ENCODE measurements at regions not wholly inside any gene's neighbourhood (a gene's known extent, or its start where the extent isn't known, plus 50 kb on each side); places are given as distances from the start of the nearest gene placed in this dataset.
"Not testable (repeated sequence)": the region's sequence is repeated elsewhere in the genome, so short reads cannot be mapped to it uniquely, and the experiment has no call there.

DNA sequence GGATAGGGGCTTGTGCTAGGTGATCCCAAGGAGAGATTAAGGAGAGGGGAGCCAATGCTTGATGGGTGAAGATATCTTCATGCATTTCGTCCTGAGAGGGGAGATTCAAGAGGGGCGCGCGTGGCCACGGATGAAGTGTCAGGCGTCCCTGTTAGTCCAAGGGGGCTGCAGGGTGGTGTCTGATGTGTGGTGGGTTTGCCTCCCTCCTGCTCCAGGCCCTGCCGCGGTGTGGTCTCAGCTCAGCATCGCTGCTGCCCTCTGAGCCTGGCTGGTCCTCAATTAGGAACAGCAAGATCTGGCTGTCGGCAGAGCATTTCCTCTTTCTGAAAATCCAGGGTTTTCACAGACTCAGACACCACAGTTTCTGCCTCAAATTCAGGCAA is 318.0 kb downstream of the THBS2 start:
- Histone ChIP-seq H3K9me3 (no peaks in the 10 kb centered on the region), H3K36me3 (no peaks in the 10 kb centered on the region), H3K4me3 (ENCODE audit: low read depth in 1 of 2, low read length in 1 of 2) (no peak overlapping the region), H3K27me3 (peaks cover 28% of the 10 kb centered on the region), H3K4me1 (ENCODE audit: control insufficient read depth in 1 of 2, insufficient read depth in 1 of 2, low read depth in 1 of 2, low read length in 1 of 2) (no peaks in the 10 kb centered on the region), H3K27ac (no peak overlapping the region)
- TF ChIP-seq, protein P1, sequence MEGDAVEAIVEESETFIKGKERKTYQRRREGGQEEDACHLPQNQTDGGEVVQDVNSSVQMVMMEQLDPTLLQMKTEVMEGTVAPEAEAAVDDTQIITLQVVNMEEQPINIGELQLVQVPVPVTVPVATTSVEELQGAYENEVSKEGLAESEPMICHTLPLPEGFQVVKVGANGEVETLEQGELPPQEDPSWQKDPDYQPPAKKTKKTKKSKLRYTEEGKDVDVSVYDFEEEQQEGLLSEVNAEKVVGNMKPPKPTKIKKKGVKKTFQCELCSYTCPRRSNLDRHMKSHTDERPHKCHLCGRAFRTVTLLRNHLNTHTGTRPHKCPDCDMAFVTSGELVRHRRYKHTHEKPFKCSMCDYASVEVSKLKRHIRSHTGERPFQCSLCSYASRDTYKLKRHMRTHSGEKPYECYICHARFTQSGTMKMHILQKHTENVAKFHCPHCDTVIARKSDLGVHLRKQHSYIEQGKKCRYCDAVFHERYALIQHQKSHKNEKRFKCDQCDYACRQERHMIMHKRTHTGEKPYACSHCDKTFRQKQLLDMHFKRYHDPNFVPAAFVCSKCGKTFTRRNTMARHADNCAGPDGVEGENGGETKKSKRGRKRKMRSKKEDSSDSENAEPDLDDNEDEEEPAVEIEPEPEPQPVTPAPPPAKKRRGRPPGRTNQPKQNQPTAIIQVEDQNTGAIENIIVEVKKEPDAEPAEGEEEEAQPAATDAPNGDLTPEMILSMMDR (IDR thresholded peaks at IDR 0.05) = no peak

DNA sequence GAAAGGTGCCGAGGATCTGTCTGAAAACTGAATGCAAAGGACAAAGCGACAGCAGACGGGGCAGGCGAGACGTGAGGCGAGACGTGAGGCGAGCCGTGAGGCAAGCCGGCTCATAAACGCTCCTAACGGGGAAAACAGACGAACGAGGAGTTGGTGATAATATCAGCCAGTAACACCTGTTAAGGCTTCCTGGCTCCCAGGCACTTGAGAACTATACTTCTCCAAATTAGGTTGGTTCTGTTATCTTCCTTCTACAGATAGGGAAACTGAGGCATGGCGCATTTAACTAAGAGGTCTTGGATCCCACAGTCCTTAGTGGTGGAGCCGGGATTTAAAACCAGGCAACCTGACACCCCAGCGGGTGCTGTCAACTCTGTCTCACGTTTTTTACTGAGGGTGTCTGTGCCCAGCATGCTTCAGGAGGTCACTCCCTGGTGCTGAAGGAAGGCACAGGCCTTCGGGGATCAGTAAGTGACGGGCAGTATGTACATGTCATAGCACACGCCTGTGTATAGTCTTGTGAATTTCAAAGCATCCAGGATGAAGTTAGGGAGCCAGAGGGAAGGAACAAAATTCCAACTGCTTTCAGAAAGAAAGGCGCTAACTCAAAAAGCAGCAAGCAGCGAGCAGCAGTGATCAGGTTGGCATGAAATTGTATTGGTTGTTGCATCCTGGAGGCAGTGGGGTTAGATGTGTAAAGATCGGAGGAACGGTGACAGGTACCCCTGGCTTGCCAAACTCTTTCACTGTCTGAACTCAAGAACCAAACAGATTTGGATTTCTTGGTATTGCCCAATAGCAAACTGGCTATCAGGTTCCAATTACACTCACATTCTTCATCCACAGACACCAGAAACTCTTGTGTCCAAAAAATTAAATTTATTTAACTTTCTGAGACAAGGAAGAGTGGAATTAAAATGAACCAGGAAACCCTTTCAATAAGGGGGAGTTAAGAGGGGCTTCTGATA is 318.7 kb downstream of the THBS2 start:
- no peaks in the 10 kb centered on the region for H3K36me3 ChIP-seq
- H3K27me3 ChIP-seq = peaks cover 28% of the 10 kb centered on the region
- TF ChIP-seq, protein P1 (IDR thresholded peaks at IDR 0.05) = no peak
- no peak overlapping the region for H3K4me3 ChIP-seq (ENCODE audit: low read depth in 1 of 2, low read length in 1 of 2)
- no peak overlapping the region for H3K27ac ChIP-seq
- no peaks in the 10 kb centered on the region for H3K9me3 ChIP-seq
- no peaks in the 10 kb centered on the region for H3K4me1 ChIP-seq (ENCODE audit: control insufficient read depth in 1 of 2, insufficient read depth in 1 of 2, low read depth in 1 of 2, low read length in 1 of 2)

DNA sequence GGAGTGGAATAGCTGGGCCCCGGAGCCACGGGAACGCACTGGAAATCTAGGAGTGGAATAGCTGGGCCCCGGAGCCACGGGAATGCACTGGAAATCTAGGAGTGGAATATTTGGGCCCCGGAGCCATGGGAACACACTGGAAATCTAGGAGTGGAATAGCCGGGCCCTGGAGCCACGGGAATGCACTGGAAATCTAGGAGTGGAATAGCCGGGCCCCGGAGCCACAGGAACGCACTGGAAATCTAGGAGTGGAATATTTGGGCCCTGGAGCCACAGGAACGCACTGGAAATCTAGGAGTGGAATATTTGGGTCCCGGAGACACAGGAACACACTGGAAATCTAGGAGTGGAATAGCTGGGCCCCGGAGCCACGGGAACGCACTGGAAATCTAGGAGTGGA is 321.5 kb downstream of the THBS2 start:
- H3K9me3 ChIP-seq; H3K27ac ChIP-seq; H3K36me3 ChIP-seq; H3K4me1 ChIP-seq (ENCODE audit: control insufficient read depth in 1 of 2, insufficient read depth in 1 of 2, low read depth in 1 of 2, low read length in 1 of 2); H3K4me3 ChIP-seq (ENCODE audit: low read depth in 1 of 2, low read length in 1 of 2): not testable (repeated sequence)
- peaks cover 25% of the 10 kb centered on the region for H3K27me3 ChIP-seq

DNA sequence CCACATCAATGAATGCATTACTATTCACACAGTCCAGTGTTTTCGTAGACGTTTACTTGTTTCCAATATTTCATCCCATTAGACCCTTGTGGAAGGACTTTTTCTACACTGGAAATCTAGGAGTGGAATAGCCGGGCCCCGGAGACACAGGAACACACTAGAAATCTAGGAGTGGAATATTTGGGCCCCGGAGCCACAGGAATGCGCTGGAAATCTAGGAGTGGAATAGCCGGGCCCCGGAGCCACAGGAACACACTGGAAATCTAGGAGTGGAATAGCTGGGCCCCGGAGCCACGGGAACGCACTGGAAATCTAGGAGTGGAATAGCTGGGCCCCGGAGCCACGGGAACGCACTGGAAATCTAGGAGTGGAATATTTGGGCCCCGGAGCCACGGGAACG is 322.6 kb downstream of the THBS2 start:
- peaks cover 24% of the 10 kb centered on the region for H3K27me3 ChIP-seq
- not testable (repeated sequence) for H3K9me3 ChIP-seq; H3K36me3 ChIP-seq; H3K27ac ChIP-seq; H3K4me1 ChIP-seq (ENCODE audit: control insufficient read depth in 1 of 2, insufficient read depth in 1 of 2, low read depth in 1 of 2, low read length in 1 of 2); H3K4me3 ChIP-seq (ENCODE audit: low read depth in 1 of 2, low read length in 1 of 2)

DNA sequence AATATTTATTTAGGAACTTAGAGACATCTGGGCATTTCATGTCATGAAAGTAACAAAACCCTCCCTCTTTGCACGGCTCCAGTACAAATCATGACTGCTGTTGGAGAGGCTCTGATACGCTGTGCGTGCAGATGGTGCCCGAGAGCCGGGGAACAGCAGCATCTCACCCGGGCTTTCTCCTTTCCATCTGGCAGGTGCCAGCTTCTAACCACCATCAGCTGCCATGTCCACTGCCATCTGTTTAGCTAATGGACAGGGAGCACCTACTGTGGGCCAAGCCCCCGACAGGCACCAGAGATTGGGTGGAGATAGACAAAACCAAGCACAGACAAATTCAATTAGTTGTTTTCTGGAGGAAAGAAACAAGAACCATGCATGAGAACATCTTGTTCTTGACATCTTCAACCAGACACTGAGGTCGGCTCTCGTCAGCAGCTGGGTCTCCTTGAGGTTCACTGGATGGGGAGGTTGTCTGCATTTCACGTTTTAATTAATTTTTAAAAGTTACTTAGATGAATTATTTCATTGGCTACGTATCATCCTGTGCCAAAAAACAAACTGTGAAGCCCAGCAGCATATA is 323.7 kb downstream of the THBS2 start:
- Histone ChIP-seq H3K27me3 (peaks cover 13% of the 10 kb centered on the region), H3K9me3 (no peaks in the 10 kb centered on the region), H3K4me1 (ENCODE audit: control insufficient read depth in 1 of 2, insufficient read depth in 1 of 2, low read depth in 1 of 2, low read length in 1 of 2) (no peaks in the 10 kb centered on the region), H3K36me3 (no peaks in the 10 kb centered on the region), H3K27ac (no peak overlapping the region), H3K4me3 (ENCODE audit: low read depth in 1 of 2, low read length in 1 of 2) (no peak overlapping the region)
- TF ChIP-seq, protein P1 (IDR thresholded peaks at IDR 0.05) = no peak

DNA sequence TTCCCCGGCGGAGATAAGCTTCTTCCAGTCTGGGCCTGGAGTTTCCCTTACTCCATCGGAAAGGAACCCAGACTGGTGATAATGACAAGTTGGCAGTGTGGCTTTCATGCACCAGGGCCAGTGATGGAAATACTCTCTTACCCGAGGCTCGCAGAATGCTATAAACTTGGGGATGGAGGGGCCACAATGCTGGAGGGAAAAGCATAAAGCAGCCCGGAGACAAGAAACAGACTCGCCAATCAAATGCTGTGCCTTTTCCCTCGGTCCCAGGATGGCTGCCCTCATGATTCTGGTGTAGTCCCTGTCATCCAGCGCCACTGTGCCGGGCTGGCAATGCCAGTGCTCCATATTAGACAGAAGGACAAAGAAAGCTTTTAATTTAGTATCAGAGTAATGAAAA is 325.6 kb downstream of the THBS2 start:
- H3K4me3 ChIP-seq (ENCODE audit: low read depth in 1 of 2, low read length in 1 of 2) = no peak overlapping the region
- H3K27ac ChIP-seq = no peak overlapping the region
- TF ChIP-seq, protein P1 (IDR thresholded peaks at IDR 0.05) = no peak
- H3K27me3 ChIP-seq = no peaks in the 10 kb centered on the region
- H3K4me1 ChIP-seq (ENCODE audit: control insufficient read depth in 1 of 2, insufficient read depth in 1 of 2, low read depth in 1 of 2, low read length in 1 of 2) = no peaks in the 10 kb centered on the region
- H3K9me3 ChIP-seq = no peaks in the 10 kb centered on the region
- no peaks in the 10 kb centered on the region for H3K36me3 ChIP-seq

Measured in neutrophil (primary cell).